ENCODE measurements at regions not wholly inside any gene's neighbourhood (a gene's known extent, or its start where the extent isn't known, plus 50 kb on each side); places are given as distances from the start of the nearest gene placed in this dataset.

GRCh38 chr4:71163317-71163716 is 169.9 kb downstream of the DCK start:
- DNase-seq = no peak

GRCh38 chr4:71167083-71167482 is 171.7 kb upstream of the SLC4A4 start:
- no peak for DNase-seq

- DNase-seq = no peak
Observed at GRCh38 chr4:71171592-71171991, 167.2 kb upstream of the SLC4A4 start.

GRCh38 chr4:71181332-71181731 is 157.5 kb upstream of the SLC4A4 start:
- DNase-seq = no peak

- peak; percentile 67 for DNase-seq
Observed at GRCh38 chr4:71184195-71184781, 154.5 kb upstream of the SLC4A4 start.

- no peak for DNase-seq
Observed at GRCh38 chr4:71185037-71185436, 153.8 kb upstream of the SLC4A4 start.

GRCh38 chr4:71186257-71186565 is 152.6 kb upstream of the SLC4A4 start:
- DNase-seq = no peak

GRCh38 chr4:71186566-71187403 is 152.0 kb upstream of the SLC4A4 start:
- peak; percentile 46 for DNase-seq

- DNase-seq = no peak
Observed at GRCh38 chr4:71187404-71188155, 151.2 kb upstream of the SLC4A4 start.

- no peak for DNase-seq
Observed at GRCh38 chr4:71188156-71188640, 150.6 kb upstream of the SLC4A4 start.

GRCh38 chr4:71188951-71189350 is 149.9 kb upstream of the SLC4A4 start:
- DNase-seq = no peak

- no peak for DNase-seq
Observed at GRCh38 chr4:71189471-71189870, 149.3 kb upstream of the SLC4A4 start.

- no peak for DNase-seq
Observed at GRCh38 chr4:71194454-71194853, 144.4 kb upstream of the SLC4A4 start.

- no peak for DNase-seq
Observed at GRCh38 chr4:71195924-71196323, 142.9 kb upstream of the SLC4A4 start.

- peak; percentile 44 for DNase-seq
Observed at GRCh38 chr4:71198958-71199357, 139.9 kb upstream of the SLC4A4 start.

- no peak for DNase-seq
Observed at GRCh38 chr4:71201057-71201456, 137.8 kb upstream of the SLC4A4 start.

- no peak for DNase-seq
Observed at GRCh38 chr4:71201817-71202576, 136.8 kb upstream of the SLC4A4 start.

GRCh38 chr4:71202705-71203104 is 136.1 kb upstream of the SLC4A4 start:
- no peak for DNase-seq

GRCh38 chr4:71204056-71204455 is 134.8 kb upstream of the SLC4A4 start:
- no peak for DNase-seq

GRCh38 chr4:71206763-71207162 is 132.1 kb upstream of the SLC4A4 start:
- no peak for DNase-seq

GRCh38 chr4:71209161-71209560 is 129.7 kb upstream of the SLC4A4 start:
- DNase-seq = no peak

- no peak for DNase-seq
Observed at GRCh38 chr4:71210823-71211222, 128.0 kb upstream of the SLC4A4 start.

- DNase-seq = no peak
Observed at GRCh38 chr4:71211748-71212147, 127.1 kb upstream of the SLC4A4 start.
